ENCODE measurements at regions not wholly inside any gene's neighbourhood (a gene's known extent, or its start where the extent isn't known, plus 50 kb on each side); places are given as distances from the start of the nearest gene placed in this dataset.

- TF ChIP-seq CTCF (IDR thresholded peaks at IDR 0.05; ENCODE audit: low read depth, low read length, poor library complexity, severe bottlenecking) (no peak), EZH2phosphoT487 (IDR thresholded peaks at IDR 0.05; ENCODE audit: borderline replicate concordance, low read length) (no peak)
Measured at GRCh38 chr4:135927651-135928050, 1604.6 kb downstream of the PCDH18 start.
